ENCODE measurements at regions not wholly inside any gene's neighbourhood (a gene's known extent, or its start where the extent isn't known, plus 50 kb on each side); places are given as distances from the start of the nearest gene placed in this dataset.
A peak's percentile ranks its signal among the peaks of the same experiment; 100 is the strongest.

DNA sequence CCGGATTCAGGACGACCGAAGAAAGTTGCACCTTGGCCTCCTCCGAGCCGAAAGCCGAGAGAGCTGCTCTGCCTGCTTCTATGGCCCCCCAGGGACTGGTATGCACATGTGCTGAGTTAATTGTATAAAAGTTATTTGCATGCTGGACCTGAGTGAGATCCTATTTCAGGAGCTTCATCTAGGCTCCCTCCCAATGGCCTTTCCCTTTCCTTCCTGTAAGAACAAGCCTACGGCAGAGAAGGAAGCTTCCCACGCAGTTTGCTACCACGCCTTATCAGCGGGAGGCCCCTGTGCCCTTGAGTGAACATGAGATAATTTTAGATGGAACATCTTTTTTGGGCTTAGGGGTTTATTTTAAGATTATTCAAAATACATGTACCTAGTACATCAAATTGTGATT, 65.9 kb downstream of the RIN2 start:
- no peaks in the 10 kb centered on the region for H3K9me3 Mint-ChIP-seq
- H3K27ac Mint-ChIP-seq, result no peak overlapping the region
- no peaks in the 10 kb centered on the region for H3K27me3 Mint-ChIP-seq
- ChIA-PET POLR2A (no interaction called here), CTCF (no interaction called here)
- H3K4me1 Mint-ChIP-seq, result peaks cover 12% of the 10 kb centered on the region
- DNase-seq, result no peak
- H3K4me3 Mint-ChIP-seq, result no peak overlapping the region
- no peaks in the 10 kb centered on the region for H3K36me3 Mint-ChIP-seq (ENCODE audit: low read depth)

DNA sequence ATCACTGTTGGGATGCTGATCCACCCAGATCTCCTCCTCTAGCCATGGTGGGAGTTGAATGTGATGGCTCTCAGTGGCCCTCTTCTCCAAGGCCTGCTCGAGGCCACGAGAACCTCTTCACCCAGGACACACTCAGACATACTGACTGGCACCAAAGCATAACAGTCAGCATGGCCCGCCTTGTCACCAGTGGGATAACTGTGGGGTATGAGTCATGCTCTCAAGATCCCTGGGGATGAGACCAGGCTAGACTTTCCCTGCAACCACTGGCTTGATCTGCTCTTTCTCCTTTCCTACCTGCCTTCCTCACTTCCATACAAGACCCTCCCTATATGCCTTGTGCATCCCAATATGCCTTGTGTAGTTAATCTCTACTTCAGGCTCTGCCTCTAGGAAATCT, 66.8 kb downstream of the RIN2 start:
- DNase-seq, result no peak
- peaks cover 13% of the 10 kb centered on the region for H3K4me1 Mint-ChIP-seq
- CTCF ChIA-PET, result no interaction called here
- no peaks in the 10 kb centered on the region for H3K36me3 Mint-ChIP-seq (ENCODE audit: low read depth)
- no peak overlapping the region for H3K4me3 Mint-ChIP-seq
- no peaks in the 10 kb centered on the region for H3K9me3 Mint-ChIP-seq
- no peak overlapping the region for H3K27ac Mint-ChIP-seq
- H3K27me3 Mint-ChIP-seq, result no peaks in the 10 kb centered on the region
- POLR2A ChIA-PET, result no interaction called here

GRCh38 chr20:19826179-19826914, 68.3 kb downstream of the RIN2 start:
- peaks cover 3% of the 10 kb centered on the region for H3K27me3 Mint-ChIP-seq
- peaks cover 13% of the 10 kb centered on the region for H3K4me1 Mint-ChIP-seq
- ChIA-PET CTCF (no interaction called here), POLR2A (no interaction called here)
- no peak overlapping the region for H3K4me3 Mint-ChIP-seq
- no peaks in the 10 kb centered on the region for H3K9me3 Mint-ChIP-seq
- H3K27ac Mint-ChIP-seq, result no peak overlapping the region
- no peak for DNase-seq
- H3K36me3 Mint-ChIP-seq (ENCODE audit: low read depth), result no peaks in the 10 kb centered on the region

DNA sequence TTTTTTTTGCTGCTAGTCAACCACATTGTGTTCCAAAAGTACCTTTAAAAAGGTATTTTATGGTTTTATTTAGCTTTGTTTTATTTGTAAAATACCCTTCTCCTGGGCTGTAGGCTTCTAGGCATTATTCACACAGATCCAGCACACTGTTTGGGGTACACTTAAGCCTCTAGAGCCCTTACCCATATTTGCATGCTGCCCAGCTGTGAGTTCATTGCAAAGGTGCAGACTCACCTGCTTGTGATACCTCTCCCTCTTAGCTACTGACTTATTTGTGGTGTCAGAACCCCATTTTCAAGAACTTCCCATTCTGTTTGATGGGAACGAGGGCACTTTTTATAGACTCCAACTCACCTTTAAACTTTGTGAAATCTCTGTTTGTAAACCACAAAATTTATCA, 69.8 kb downstream of the RIN2 start:
- ChIA-PET POLR2A (no interaction called here), CTCF (interaction anchor here (1.1 to 1.8 kb wide), 4 partner anchors 11 to 135 kb away, joined by 3 to 12 read pairs (median 4); no protein-coding TSS in a partner anchor)
- Mint-ChIP-seq H3K36me3 (ENCODE audit: low read depth) (no peaks in the 10 kb centered on the region), H3K27ac (no peak overlapping the region), H3K4me3 (no peak overlapping the region), H3K27me3 (peaks cover 5% of the 10 kb centered on the region), H3K9me3 (no peaks in the 10 kb centered on the region), H3K4me1 (peaks cover 15% of the 10 kb centered on the region)
- no peak for DNase-seq

DNA sequence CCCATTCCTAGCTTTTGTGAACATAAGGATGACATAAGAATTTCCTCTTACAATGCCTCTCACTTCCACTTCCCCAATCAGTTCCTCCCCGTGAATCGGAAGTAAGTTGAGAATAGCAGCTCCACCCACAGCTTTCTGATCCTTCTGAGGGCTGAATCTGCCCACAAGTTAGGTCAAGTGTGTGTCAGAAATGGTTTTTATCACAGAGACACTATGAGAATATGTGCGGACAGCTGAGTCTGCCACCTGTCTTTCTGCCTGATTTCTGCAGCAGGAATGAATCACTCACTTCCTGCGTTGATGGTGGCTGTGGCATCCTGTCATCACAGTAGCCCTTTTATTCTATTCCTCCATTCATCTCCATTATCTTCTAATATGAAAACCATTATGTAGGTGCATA, 70.2 kb downstream of the RIN2 start:
- ChIA-PET CTCF (interaction anchor here (1.1 to 1.8 kb wide), 4 partner anchors 11 to 135 kb away, joined by 3 to 12 read pairs (median 4); no protein-coding TSS in a partner anchor), POLR2A (no interaction called here)
- peak; percentile 51 for DNase-seq
- Mint-ChIP-seq H3K27me3 (peaks cover 5% of the 10 kb centered on the region), H3K9me3 (no peaks in the 10 kb centered on the region), H3K4me3 (no peak overlapping the region), H3K4me1 (peaks cover 17% of the 10 kb centered on the region), H3K27ac (peak overlapping the region; percentile 38), H3K36me3 (ENCODE audit: low read depth) (no peaks in the 10 kb centered on the region)

GRCh38 chr20:19830211-19830785, 72.2 kb downstream of the RIN2 start:
- ChIA-PET CTCF (no interaction called here), POLR2A (no interaction called here)
- Mint-ChIP-seq H3K9me3 (no peaks in the 10 kb centered on the region), H3K4me3 (no peak overlapping the region), H3K27me3 (peaks cover 5% of the 10 kb centered on the region), H3K36me3 (ENCODE audit: low read depth) (no peaks in the 10 kb centered on the region), H3K27ac (no peak overlapping the region), H3K4me1 (peaks cover 19% of the 10 kb centered on the region)
- DNase-seq, result no peak

DNA sequence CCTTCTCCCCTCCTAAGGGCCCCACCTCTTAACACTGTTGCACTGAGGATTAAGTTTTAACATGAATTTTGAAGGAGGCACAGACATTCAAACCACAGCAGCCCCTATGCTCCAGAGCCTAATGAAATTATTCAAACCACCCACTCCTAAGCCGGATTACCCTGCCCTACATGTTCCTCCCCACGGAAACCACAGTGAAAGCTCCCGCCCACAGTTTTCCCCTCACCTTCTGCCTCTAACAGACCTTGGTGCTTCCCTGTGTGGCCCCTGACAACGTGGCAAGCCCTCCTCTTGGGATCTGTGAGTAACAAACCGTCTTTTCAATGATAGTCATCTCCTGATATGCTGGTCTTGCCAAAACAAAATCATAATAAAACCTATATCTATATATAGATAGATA, 74.8 kb downstream of the RIN2 start:
- ChIA-PET POLR2A (no interaction called here), CTCF (no interaction called here)
- Mint-ChIP-seq H3K27me3 (peaks cover 7% of the 10 kb centered on the region), H3K4me3 (no peak overlapping the region), H3K4me1 (peaks cover 17% of the 10 kb centered on the region), H3K27ac (no peak overlapping the region), H3K9me3 (no peaks in the 10 kb centered on the region), H3K36me3 (ENCODE audit: low read depth) (no peaks in the 10 kb centered on the region)
- DNase-seq, result no peak

GRCh38 chr20:19833395-19833794, 75.3 kb downstream of the RIN2 start:
- Mint-ChIP-seq H3K4me1 (peaks cover 12% of the 10 kb centered on the region), H3K27ac (no peak overlapping the region), H3K4me3 (no peak overlapping the region), H3K9me3 (no peaks in the 10 kb centered on the region), H3K36me3 (ENCODE audit: low read depth) (no peaks in the 10 kb centered on the region), H3K27me3 (peaks cover 7% of the 10 kb centered on the region)
- no peak for DNase-seq
- ChIA-PET POLR2A (no interaction called here), CTCF (no interaction called here)

DNA sequence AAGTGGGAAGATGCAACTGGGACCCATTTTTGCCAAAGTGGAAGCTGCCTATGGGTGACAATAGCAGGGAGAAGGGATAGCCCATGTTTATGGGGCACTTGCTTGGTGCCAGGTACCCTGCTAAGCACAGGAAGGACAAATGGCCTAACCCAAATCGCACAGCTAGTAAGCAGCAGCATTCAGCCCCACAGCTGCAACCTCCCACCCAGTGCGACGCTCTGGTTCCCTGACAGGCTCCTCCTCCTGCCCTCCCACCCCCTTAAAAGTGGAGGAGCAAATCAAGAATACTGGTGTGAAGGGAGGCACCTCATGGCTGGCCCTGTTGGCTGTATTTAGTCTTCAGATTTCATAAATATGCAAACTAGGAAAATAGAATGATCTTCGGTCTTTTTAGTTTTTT, 76.2 kb downstream of the RIN2 start:
- H3K4me1 Mint-ChIP-seq, result peaks cover 6% of the 10 kb centered on the region
- POLR2A ChIA-PET, result no interaction called here
- H3K36me3 Mint-ChIP-seq (ENCODE audit: low read depth), result no peaks in the 10 kb centered on the region
- peaks cover 7% of the 10 kb centered on the region for H3K27me3 Mint-ChIP-seq
- CTCF ChIA-PET, result no interaction called here
- no peak for DNase-seq
- H3K4me3 Mint-ChIP-seq, result no peak overlapping the region
- no peaks in the 10 kb centered on the region for H3K9me3 Mint-ChIP-seq
- H3K27ac Mint-ChIP-seq, result no peak overlapping the region

DNA sequence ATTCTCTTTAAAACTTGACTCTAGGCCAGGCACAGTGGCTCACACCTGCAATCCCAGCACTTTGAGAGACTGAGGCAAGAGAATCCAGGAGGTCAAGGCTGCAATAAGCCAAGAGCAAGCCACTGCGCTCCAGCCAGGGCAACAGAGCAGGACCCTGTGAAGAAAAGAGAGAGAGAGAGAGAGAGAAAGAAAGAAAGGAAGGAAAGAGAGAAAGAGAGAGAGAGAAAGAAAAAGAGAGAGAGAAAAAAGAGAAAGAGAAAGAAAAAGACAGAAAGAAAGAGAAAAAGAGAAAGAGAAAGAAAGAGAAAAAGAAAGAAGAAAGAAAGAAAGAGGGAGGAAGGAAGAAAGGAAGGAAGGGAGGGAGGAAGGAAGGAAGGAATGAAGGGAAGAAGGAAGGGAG, 76.7 kb downstream of the RIN2 start:
- Mint-ChIP-seq H3K27me3 (peaks cover 7% of the 10 kb centered on the region), H3K4me3 (no peak overlapping the region), H3K36me3 (ENCODE audit: low read depth) (no peaks in the 10 kb centered on the region), H3K27ac (no peak overlapping the region), H3K4me1 (peaks cover 6% of the 10 kb centered on the region), H3K9me3 (no peaks in the 10 kb centered on the region)
- POLR2A ChIA-PET, result no interaction called here
- CTCF ChIA-PET, result no interaction called here
- no peak for DNase-seq

GRCh38 chr20:19835533-19836222, 77.6 kb downstream of the RIN2 start:
- H3K9me3 Mint-ChIP-seq, result no peaks in the 10 kb centered on the region
- DNase-seq, result no peak
- no peak overlapping the region for H3K4me3 Mint-ChIP-seq
- H3K4me1 Mint-ChIP-seq, result peaks cover 6% of the 10 kb centered on the region
- H3K27ac Mint-ChIP-seq, result no peak overlapping the region
- H3K27me3 Mint-ChIP-seq, result peaks cover 7% of the 10 kb centered on the region
- CTCF ChIA-PET, result no interaction called here
- no peaks in the 10 kb centered on the region for H3K36me3 Mint-ChIP-seq (ENCODE audit: low read depth)
- POLR2A ChIA-PET, result no interaction called here

GRCh38 chr20:19838468-19838867, 80.4 kb downstream of the RIN2 start:
- no peak overlapping the region for H3K4me3 Mint-ChIP-seq
- H3K27ac Mint-ChIP-seq, result no peak overlapping the region
- POLR2A ChIA-PET, result no interaction called here
- no peaks in the 10 kb centered on the region for H3K4me1 Mint-ChIP-seq
- no peak for DNase-seq
- CTCF ChIA-PET, result no interaction called here
- no peaks in the 10 kb centered on the region for H3K36me3 Mint-ChIP-seq (ENCODE audit: low read depth)
- H3K9me3 Mint-ChIP-seq, result no peaks in the 10 kb centered on the region
- peaks cover 9% of the 10 kb centered on the region for H3K27me3 Mint-ChIP-seq

- ChIA-PET CTCF (no interaction called here), POLR2A (no interaction called here)
- peaks cover 9% of the 10 kb centered on the region for H3K27me3 Mint-ChIP-seq
- no peak overlapping the region for H3K27ac Mint-ChIP-seq
- no peak for DNase-seq
- no peaks in the 10 kb centered on the region for H3K4me1 Mint-ChIP-seq
- H3K4me3 Mint-ChIP-seq, result no peak overlapping the region
- H3K36me3 Mint-ChIP-seq (ENCODE audit: low read depth), result no peaks in the 10 kb centered on the region
- H3K9me3 Mint-ChIP-seq, result no peaks in the 10 kb centered on the region
Observed at GRCh38 chr20:19839053-19839452, 81.0 kb downstream of the RIN2 start.

Data from activated CD4-positive, alpha-beta memory T cell treated with anti-CD3 and anti-CD28 coated beads, Interleukin-2, amount 10 ng/mL, durations not matched to agents 7 days and 5 days (primary cell).